ENCODE measurements at regions not wholly inside any gene's neighbourhood (a gene's known extent, or its start where the extent isn't known, plus 50 kb on each side); places are given as distances from the start of the nearest gene placed in this dataset.

GRCh38 chr5:82834151-82834550 is 243.0 kb downstream of the TMEM167A start:
- TF ChIP-seq POLR2A (IDR thresholded peaks at IDR 0.05; ENCODE audit: low read depth, low read length): no peak
- TF ChIP-seq POU2F2 (IDR thresholded peaks at IDR 0.05; ENCODE audit: low read depth, low read length): no peak
- TF ChIP-seq POLR2AphosphoS5 (IDR thresholded peaks at IDR 0.05; ENCODE audit: low read depth, low read length): no peak
- TF ChIP-seq PAX5 (IDR thresholded peaks at IDR 0.05; ENCODE audit: insufficient read depth, low read length, severe bottlenecking): no peak
- no peak for TF ChIP-seq TAF1 (IDR thresholded peaks at IDR 0.05; ENCODE audit: low read depth, low read length)
- no peak for TF ChIP-seq SPI1 (IDR thresholded peaks at IDR 0.05; ENCODE audit: low read depth, low read length)
- DNase-seq (ENCODE audit: insufficient read length, low spot score) (no peak), FAIRE-seq (no peak)

GRCh38 chr5:82833277-82833676 is 243.9 kb downstream of the TMEM167A start:
- TF ChIP-seq PAX5 (IDR thresholded peaks at IDR 0.05; ENCODE audit: insufficient read depth, low read length, severe bottlenecking) (no peak), POLR2AphosphoS5 (IDR thresholded peaks at IDR 0.05; ENCODE audit: low read depth, low read length) (no peak), TAF1 (IDR thresholded peaks at IDR 0.05; ENCODE audit: low read depth, low read length) (no peak), SPI1 (IDR thresholded peaks at IDR 0.05; ENCODE audit: low read depth, low read length) (no peak), POLR2A (IDR thresholded peaks at IDR 0.05; ENCODE audit: low read depth, low read length) (no peak), POU2F2 (IDR thresholded peaks at IDR 0.05; ENCODE audit: low read depth, low read length) (no peak)
- FAIRE-seq (no peak), DNase-seq (ENCODE audit: insufficient read length, low spot score) (no peak)

DNA sequence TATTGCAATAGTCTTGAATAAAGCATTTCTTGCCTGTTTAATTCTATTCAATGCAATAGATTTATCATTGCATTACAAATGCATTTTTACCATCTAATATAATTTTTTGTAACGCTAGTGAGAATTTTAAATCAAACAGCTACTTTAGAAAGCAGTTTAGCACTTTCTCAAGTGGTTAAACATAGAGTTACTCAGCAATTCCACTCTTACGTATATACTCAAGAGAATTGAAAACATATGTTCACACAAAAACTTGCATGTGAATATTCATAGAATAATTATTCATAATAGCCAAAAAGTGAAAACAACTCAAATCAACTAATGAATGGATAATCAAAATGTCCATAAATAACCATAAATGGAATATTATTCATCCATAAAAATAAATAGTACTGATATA is 244.7 kb downstream of the TMEM167A start:
- TF ChIP-seq POLR2A (IDR thresholded peaks at IDR 0.05; ENCODE audit: low read depth, low read length) (no peak), POLR2AphosphoS5 (IDR thresholded peaks at IDR 0.05; ENCODE audit: low read depth, low read length) (no peak), TAF1 (IDR thresholded peaks at IDR 0.05; ENCODE audit: low read depth, low read length) (no peak), POU2F2 (IDR thresholded peaks at IDR 0.05; ENCODE audit: low read depth, low read length) (no peak), SPI1 (IDR thresholded peaks at IDR 0.05; ENCODE audit: low read depth, low read length) (no peak), PAX5 (IDR thresholded peaks at IDR 0.05; ENCODE audit: insufficient read depth, low read length, severe bottlenecking) (no peak)
- DNase-seq (ENCODE audit: insufficient read length, low spot score): no peak
- FAIRE-seq: no peak

GRCh38 chr5:82828211-82828610 is 249.0 kb downstream of the TMEM167A start:
- DNase-seq (ENCODE audit: insufficient read length, low spot score) (no peak), FAIRE-seq (no peak)
- no peak for TF ChIP-seq POLR2A (IDR thresholded peaks at IDR 0.05; ENCODE audit: low read depth, low read length)
- TF ChIP-seq POLR2AphosphoS5 (IDR thresholded peaks at IDR 0.05; ENCODE audit: low read depth, low read length): no peak
- no peak for TF ChIP-seq SPI1 (IDR thresholded peaks at IDR 0.05; ENCODE audit: low read depth, low read length)
- no peak for TF ChIP-seq PAX5 (IDR thresholded peaks at IDR 0.05; ENCODE audit: insufficient read depth, low read length, severe bottlenecking)
- TF ChIP-seq POU2F2 (IDR thresholded peaks at IDR 0.05; ENCODE audit: low read depth, low read length): no peak
- no peak for TF ChIP-seq TAF1 (IDR thresholded peaks at IDR 0.05; ENCODE audit: low read depth, low read length)

DNA sequence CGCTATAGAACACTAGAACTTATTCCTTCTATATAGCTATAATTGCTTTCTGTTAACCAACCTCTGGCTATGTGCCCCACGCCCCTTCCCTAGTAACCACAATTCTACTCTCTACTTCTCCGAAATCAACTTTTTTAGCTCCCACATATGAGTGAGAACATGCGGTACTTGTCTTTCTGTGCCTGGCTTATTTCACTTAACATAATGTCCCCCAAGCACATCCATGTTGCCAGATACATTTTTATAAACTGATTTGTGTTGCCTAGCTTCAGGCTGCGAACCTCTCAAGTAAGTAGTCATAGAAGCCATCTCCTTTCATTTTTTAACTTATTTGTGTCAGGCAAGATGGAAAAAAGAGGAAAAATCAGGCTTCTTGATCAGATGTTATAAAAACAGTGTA is 249.5 kb downstream of the TMEM167A start:
- FAIRE-seq: no peak
- no peak for DNase-seq (ENCODE audit: insufficient read length, low spot score)

DNA sequence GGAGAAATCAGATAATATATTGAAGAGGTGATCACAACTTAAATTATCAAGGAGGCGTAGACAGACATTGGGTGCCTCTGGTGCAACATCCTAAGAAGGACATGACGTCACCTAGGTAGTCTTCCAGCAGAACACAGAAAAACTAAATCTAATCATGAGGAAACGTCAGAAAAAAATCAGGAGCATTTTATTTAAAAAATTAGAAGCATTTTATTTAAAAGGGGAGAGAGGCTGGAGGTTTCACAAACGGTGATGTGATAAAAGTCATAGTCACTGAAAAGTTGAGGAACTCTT is 254.6 kb downstream of the TMEM167A start:
- no peak for TF ChIP-seq POU2F2 (IDR thresholded peaks at IDR 0.05; ENCODE audit: low read depth, low read length)
- TF ChIP-seq SPI1 (IDR thresholded peaks at IDR 0.05; ENCODE audit: low read depth, low read length): no peak
- no peak for TF ChIP-seq POLR2AphosphoS5 (IDR thresholded peaks at IDR 0.05; ENCODE audit: low read depth, low read length)
- no peak for TF ChIP-seq POLR2A (IDR thresholded peaks at IDR 0.05; ENCODE audit: low read depth, low read length)
- no peak for TF ChIP-seq TAF1 (IDR thresholded peaks at IDR 0.05; ENCODE audit: low read depth, low read length)
- no peak for TF ChIP-seq PAX5 (IDR thresholded peaks at IDR 0.05; ENCODE audit: insufficient read depth, low read length, severe bottlenecking)
- FAIRE-seq: no peak
- DNase-seq (ENCODE audit: insufficient read length, low spot score): no peak

More for the DNA sequence above, 249.5 kb downstream of the TMEM167A start:
- no peak for TF ChIP-seq POLR2A (IDR thresholded peaks at IDR 0.05; ENCODE audit: low read depth, low read length)
- no peak for TF ChIP-seq SPI1 (IDR thresholded peaks at IDR 0.05; ENCODE audit: low read depth, low read length)
- no peak for TF ChIP-seq TAF1 (IDR thresholded peaks at IDR 0.05; ENCODE audit: low read depth, low read length)
- TF ChIP-seq POLR2AphosphoS5 (IDR thresholded peaks at IDR 0.05; ENCODE audit: low read depth, low read length): no peak
- no peak for TF ChIP-seq POU2F2 (IDR thresholded peaks at IDR 0.05; ENCODE audit: low read depth, low read length)
- no peak for TF ChIP-seq PAX5 (IDR thresholded peaks at IDR 0.05; ENCODE audit: insufficient read depth, low read length, severe bottlenecking)

DNA sequence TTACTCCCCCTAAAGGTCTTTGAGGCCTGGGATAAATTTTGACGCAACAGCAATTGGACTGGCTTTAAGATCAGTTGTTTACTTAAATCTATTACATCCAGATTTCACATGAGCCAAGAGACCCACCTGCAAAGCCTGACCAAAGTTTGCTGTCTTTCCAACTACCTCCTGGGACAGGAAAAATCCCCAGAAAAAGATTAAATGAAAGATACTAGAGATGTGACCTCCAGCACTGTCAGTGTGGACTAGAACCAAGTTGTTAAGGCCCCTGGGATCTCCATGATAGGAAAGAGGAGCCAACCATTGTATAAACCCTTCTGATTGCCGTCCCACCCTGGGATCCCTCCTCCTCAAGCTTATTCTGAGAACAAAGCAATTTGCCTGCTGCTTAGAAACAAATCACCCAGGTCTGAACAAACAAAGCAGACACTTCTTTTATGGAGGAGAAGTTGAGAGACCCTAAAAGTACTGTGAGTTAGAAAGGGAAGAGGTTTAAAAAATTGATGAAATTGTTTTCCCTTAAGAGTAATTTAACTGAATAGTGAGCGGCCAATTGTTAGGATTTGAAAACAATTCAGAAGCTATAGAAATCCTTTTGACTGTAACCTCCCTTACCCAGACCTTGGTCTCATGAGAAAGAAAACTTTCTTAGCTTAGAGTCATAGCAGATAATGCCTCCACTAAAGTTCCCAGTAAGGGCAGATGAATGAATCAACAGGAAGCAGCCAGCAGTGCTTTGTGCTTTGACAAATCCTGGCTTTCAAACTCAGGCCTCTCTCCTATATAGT is 255.2 kb downstream of the TMEM167A start:
- FAIRE-seq: no peak
- TF ChIP-seq TAF1 (IDR thresholded peaks at IDR 0.05; ENCODE audit: low read depth, low read length): no peak
- no peak for TF ChIP-seq POLR2A (IDR thresholded peaks at IDR 0.05; ENCODE audit: low read depth, low read length)
- no peak for TF ChIP-seq SPI1 (IDR thresholded peaks at IDR 0.05; ENCODE audit: low read depth, low read length)
- TF ChIP-seq POU2F2 (IDR thresholded peaks at IDR 0.05; ENCODE audit: low read depth, low read length): no peak
- no peak for TF ChIP-seq POLR2AphosphoS5 (IDR thresholded peaks at IDR 0.05; ENCODE audit: low read depth, low read length)
- TF ChIP-seq PAX5 (IDR thresholded peaks at IDR 0.05; ENCODE audit: insufficient read depth, low read length, severe bottlenecking): no peak
- DNase-seq (ENCODE audit: insufficient read length, low spot score): no peak

DNA sequence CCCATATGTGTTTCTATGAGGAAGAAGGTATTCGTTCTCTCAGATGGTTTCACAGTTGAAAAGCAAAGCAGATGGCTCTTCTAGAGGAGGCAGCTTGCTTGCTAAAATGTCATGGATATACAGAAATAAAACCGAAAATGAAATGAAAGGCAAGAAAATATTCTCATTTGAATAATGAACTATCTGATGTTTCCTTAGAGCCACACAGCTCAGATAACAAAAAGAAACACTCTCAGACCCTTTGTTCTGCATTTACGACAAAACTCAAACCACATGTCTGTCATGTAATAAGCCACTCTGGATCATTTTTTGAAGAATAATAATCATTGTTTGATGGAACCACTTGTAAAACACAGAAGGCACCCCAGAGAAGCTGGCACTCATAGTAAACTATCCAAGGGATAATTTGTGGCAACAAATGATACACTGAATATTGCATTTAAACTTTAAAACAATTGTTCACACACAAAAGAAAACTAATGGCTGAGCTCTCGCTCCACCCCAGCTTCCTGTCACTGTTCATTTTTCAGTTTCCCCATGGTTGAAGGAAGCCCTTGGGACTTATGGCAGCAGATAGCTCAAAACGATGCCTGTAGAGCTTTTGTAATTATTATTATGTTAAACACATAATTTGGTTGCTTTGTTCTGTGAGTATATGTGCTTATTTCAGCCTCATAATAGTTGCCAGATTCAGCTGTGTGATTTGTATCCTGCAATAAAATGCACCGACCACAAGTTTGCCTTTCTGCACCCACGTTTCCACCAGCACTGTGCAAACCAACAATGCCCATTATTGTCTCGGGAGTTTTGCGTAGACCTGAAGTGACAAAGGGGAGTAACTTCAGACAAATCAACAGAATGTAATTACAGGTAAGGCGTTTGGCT is 256.0 kb downstream of the TMEM167A start:
- DNase-seq (ENCODE audit: insufficient read length, low spot score) (peak; percentile 9), FAIRE-seq (peak; percentile 70)
- no peak for TF ChIP-seq POU2F2 (IDR thresholded peaks at IDR 0.05; ENCODE audit: low read depth, low read length)
- TF ChIP-seq SPI1 (IDR thresholded peaks at IDR 0.05; ENCODE audit: low read depth, low read length): no peak
- TF ChIP-seq POLR2A (IDR thresholded peaks at IDR 0.05; ENCODE audit: low read depth, low read length): no peak
- no peak for TF ChIP-seq PAX5 (IDR thresholded peaks at IDR 0.05; ENCODE audit: insufficient read depth, low read length, severe bottlenecking)
- no peak for TF ChIP-seq TAF1 (IDR thresholded peaks at IDR 0.05; ENCODE audit: low read depth, low read length)
- TF ChIP-seq POLR2AphosphoS5 (IDR thresholded peaks at IDR 0.05; ENCODE audit: low read depth, low read length): no peak

GRCh38 chr5:82820188-82820587 is 257.0 kb downstream of the TMEM167A start:
- FAIRE-seq: no peak
- DNase-seq (ENCODE audit: insufficient read length, low spot score): no peak
- no peak for TF ChIP-seq POLR2A (IDR thresholded peaks at IDR 0.05; ENCODE audit: low read depth, low read length)
- no peak for TF ChIP-seq TAF1 (IDR thresholded peaks at IDR 0.05; ENCODE audit: low read depth, low read length)
- no peak for TF ChIP-seq POLR2AphosphoS5 (IDR thresholded peaks at IDR 0.05; ENCODE audit: low read depth, low read length)
- TF ChIP-seq POU2F2 (IDR thresholded peaks at IDR 0.05; ENCODE audit: low read depth, low read length): no peak
- TF ChIP-seq PAX5 (IDR thresholded peaks at IDR 0.05; ENCODE audit: insufficient read depth, low read length, severe bottlenecking): no peak
- no peak for TF ChIP-seq SPI1 (IDR thresholded peaks at IDR 0.05; ENCODE audit: low read depth, low read length)
